ENCODE measurements at regions not wholly inside any gene's neighbourhood (a gene's known extent, or its start where the extent isn't known, plus 50 kb on each side); places are given as distances from the start of the nearest gene placed in this dataset.

- DNase-seq (ENCODE audit: extremely low read depth, insufficient read length), result no peak
- Histone ChIP-seq H3K36me3 (ENCODE audit: control insufficient read depth, insufficient read depth, low read length) (no peaks in the 10 kb centered on the region), H3K4me3 (replicated peaks; ENCODE audit: low read depth, low read length) (no peak overlapping the region), H3K27me3 (replicated peaks; ENCODE audit: control insufficient read depth, insufficient read depth, low read length) (no peaks in the 10 kb centered on the region)
- TF ChIP-seq CTCF (IDR thresholded peaks at IDR 0.05; ENCODE audit: insufficient read depth, low read length, poor library complexity, severe bottlenecking), result no peak
Measured at GRCh38 chr13:107590556-107590955, 624.8 kb downstream of the LIG4 start.

- no peak for TF ChIP-seq CTCF (IDR thresholded peaks at IDR 0.05; ENCODE audit: insufficient read depth, low read length, poor library complexity, severe bottlenecking)
- no peak overlapping the region for H3K4me3 ChIP-seq (replicated peaks; ENCODE audit: low read depth, low read length)
- H3K36me3 ChIP-seq (ENCODE audit: control insufficient read depth, insufficient read depth, low read length), result no peaks in the 10 kb centered on the region
- no peaks in the 10 kb centered on the region for H3K27me3 ChIP-seq (replicated peaks; ENCODE audit: control insufficient read depth, insufficient read depth, low read length)
- DNase-seq (ENCODE audit: extremely low read depth, insufficient read length), result no peak
Measured at GRCh38 chr13:107587681-107588080, 627.7 kb downstream of the LIG4 start.

- no peak overlapping the region for H3K4me3 ChIP-seq (replicated peaks; ENCODE audit: low read depth, low read length)
- DNase-seq (ENCODE audit: extremely low read depth, insufficient read length), result no peak
- no peak for TF ChIP-seq CTCF (IDR thresholded peaks at IDR 0.05; ENCODE audit: insufficient read depth, low read length, poor library complexity, severe bottlenecking)
- no peaks in the 10 kb centered on the region for H3K36me3 ChIP-seq (ENCODE audit: control insufficient read depth, insufficient read depth, low read length)
- no peaks in the 10 kb centered on the region for H3K27me3 ChIP-seq (replicated peaks; ENCODE audit: control insufficient read depth, insufficient read depth, low read length)
Measured at GRCh38 chr13:107586216-107586615, 629.1 kb downstream of the LIG4 start.

- no peak for DNase-seq (ENCODE audit: extremely low read depth, insufficient read length)
- Histone ChIP-seq H3K27me3 (replicated peaks; ENCODE audit: control insufficient read depth, insufficient read depth, low read length) (no peaks in the 10 kb centered on the region), H3K36me3 (ENCODE audit: control insufficient read depth, insufficient read depth, low read length) (no peaks in the 10 kb centered on the region), H3K4me3 (replicated peaks; ENCODE audit: low read depth, low read length) (no peak overlapping the region)
- TF ChIP-seq CTCF (IDR thresholded peaks at IDR 0.05; ENCODE audit: insufficient read depth, low read length, poor library complexity, severe bottlenecking), result no peak
Measured at GRCh38 chr13:107585469-107586180, 629.7 kb downstream of the LIG4 start.

GRCh38 chr13:107582171-107582570 is 633.2 kb downstream of the LIG4 start:
- no peak for DNase-seq (ENCODE audit: extremely low read depth, insufficient read length)
- no peak for TF ChIP-seq CTCF (IDR thresholded peaks at IDR 0.05; ENCODE audit: insufficient read depth, low read length, poor library complexity, severe bottlenecking)
- no peaks in the 10 kb centered on the region for H3K36me3 ChIP-seq (ENCODE audit: control insufficient read depth, insufficient read depth, low read length)
- H3K27me3 ChIP-seq (replicated peaks; ENCODE audit: control insufficient read depth, insufficient read depth, low read length), result no peaks in the 10 kb centered on the region
- no peak overlapping the region for H3K4me3 ChIP-seq (replicated peaks; ENCODE audit: low read depth, low read length)
